ENCODE measurements at regions not wholly inside any gene's neighbourhood (a gene's known extent, or its start where the extent isn't known, plus 50 kb on each side); places are given as distances from the start of the nearest gene placed in this dataset.

- TF ChIP-seq STAT1 (IDR thresholded peaks at IDR 0.05; ENCODE audit: unreplicated experiment) = no peak
- TF ChIP-seq NANOG (IDR thresholded peaks at IDR 0.05; ENCODE audit: borderline replicate concordance) = no peak
- no peak for TF ChIP-seq ETS1 (IDR thresholded peaks at IDR 0.05)
- H3K4me1 ChIP-seq (ENCODE audit: insufficient read depth) = peaks cover 27% of the 10 kb centered on the region
- Mint-ChIP-seq H3K4me3 (no peak overlapping the region), H3K27ac (no peak overlapping the region), H3K27me3 (ENCODE audit: insufficient read depth, low read depth, poor library complexity) (peaks cover 14% of the 10 kb centered on the region), H3K9me3 (no peaks in the 10 kb centered on the region; the same call in 1 of the 3 replicates), H3K36me3 (ENCODE audit: low read depth) (no peaks in the 10 kb centered on the region; the same call in 1 of the 3 replicates), H3K4me1 (peaks cover 42% of the 10 kb centered on the region)
- H3K9me2 ChIP-seq (ENCODE audit: insufficient read depth) = no peaks in the 10 kb centered on the region; the same call in 1 of the 2 replicates
- no peak overlapping the region for H3K27ac ChIP-seq (ENCODE audit: low read depth)
- no peak overlapping the region for H2AFZ ChIP-seq
- H3K79me2 ChIP-seq (replicated peaks; ENCODE audit: insufficient read depth) = no peaks in the 10 kb centered on the region
- H4K20me1 ChIP-seq (replicated peaks; ENCODE audit: insufficient read depth) = no peaks in the 10 kb centered on the region
- no peak overlapping the region for H3K4me2 ChIP-seq
- DNase-seq (ENCODE audit: low spot score) (no peak), ATAC-seq (no peak)
- H3F3A ChIP-seq (replicated peaks; ENCODE audit: low read depth) = no peaks in the 10 kb centered on the region
- no peaks in the 10 kb centered on the region for H3K36me3 ChIP-seq (ENCODE audit: insufficient read depth)
- no peaks in the 10 kb centered on the region for H3K27me3 ChIP-seq (ENCODE audit: insufficient read depth)
- no peak overlapping the region for H3K4me3 ChIP-seq
Measured at GRCh38 chr2:15814403-15814802, 125.9 kb upstream of the MYCN start.

GRCh38 chr2:15814946-15815345 lies 125.4 kb upstream of the MYCN start:
- H3K4me1 Mint-ChIP-seq = peaks cover 39% of the 10 kb centered on the region
- no peaks in the 10 kb centered on the region for H3K79me2 ChIP-seq (replicated peaks; ENCODE audit: insufficient read depth)
- no peaks in the 10 kb centered on the region; the same call in 1 of the 3 replicates for H3K9me3 Mint-ChIP-seq
- no peaks in the 10 kb centered on the region; the same call in 1 of the 3 replicates for H3K36me3 Mint-ChIP-seq (ENCODE audit: low read depth)
- no peak for ATAC-seq
- H3K27me3 ChIP-seq (ENCODE audit: insufficient read depth) = no peaks in the 10 kb centered on the region
- H3F3A ChIP-seq (replicated peaks; ENCODE audit: low read depth) = no peaks in the 10 kb centered on the region
- H2AFZ ChIP-seq = peak overlapping the region; percentile 59; the same call in 1 of the 2 replicates
- no peak overlapping the region for H3K4me3 Mint-ChIP-seq
- no peak overlapping the region for H3K27ac Mint-ChIP-seq
- H3K27ac ChIP-seq (ENCODE audit: low read depth) = no peak overlapping the region
- no peaks in the 10 kb centered on the region for H3K36me3 ChIP-seq (ENCODE audit: insufficient read depth)
- peaks cover 15% of the 10 kb centered on the region for H3K27me3 Mint-ChIP-seq (ENCODE audit: insufficient read depth, low read depth, poor library complexity)
- DNase-seq (ENCODE audit: low spot score) = no peak
- no peak overlapping the region for H3K4me2 ChIP-seq
- H3K4me3 ChIP-seq = no peak overlapping the region
- H3K9me2 ChIP-seq (ENCODE audit: insufficient read depth) = no peaks in the 10 kb centered on the region; the same call in 1 of the 2 replicates
- peaks cover 21% of the 10 kb centered on the region for H3K4me1 ChIP-seq (ENCODE audit: insufficient read depth)
- TF ChIP-seq ZNF331 (CRISPR knock-in tag; IDR thresholded peaks at IDR 0.05; ENCODE audit: low read depth) (no peak), JUNB (IDR thresholded peaks at IDR 0.05; ENCODE audit: unreplicated experiment) (no peak), NANOG (IDR thresholded peaks at IDR 0.05; ENCODE audit: borderline replicate concordance) (no peak), EZH2phosphoT487 (IDR thresholded peaks at IDR 0.05; ENCODE audit: unreplicated experiment) (no peak), CREB1 (CRISPR knock-in tag; IDR thresholded peaks at IDR 0.05; ENCODE audit: low read depth) (no peak), ZNF114 (CRISPR knock-in tag; IDR thresholded peaks at IDR 0.05) (no peak), ETS1 (IDR thresholded peaks at IDR 0.05) (no peak), REST (IDR thresholded peaks at IDR 0.05; ENCODE audit: unreplicated experiment) (no peak), POLR2AphosphoS5 (IDR thresholded peaks at IDR 0.05; ENCODE audit: low read depth) (no peak), CTCF (conservative IDR thresholded peaks at IDR 0.05; ENCODE audit: low read depth in 2 of 2) (no peak), STAT1 (IDR thresholded peaks at IDR 0.05; ENCODE audit: unreplicated experiment) (no peak), EZH2 (IDR thresholded peaks at IDR 0.05; ENCODE audit: low read depth, unreplicated experiment) (no peak)
- no peaks in the 10 kb centered on the region for H4K20me1 ChIP-seq (replicated peaks; ENCODE audit: insufficient read depth)

Measured in GM23338 (cell line).